Endothelial cell (in vitro differentiated cells): ENCODE measurements at regions not wholly inside any gene's neighbourhood (a gene's known extent, or its start where the extent isn't known, plus 50 kb on each side); places are given as distances from the start of the nearest gene placed in this dataset.

ENCODE experiments used
- DNase-seq: peaks from one replicate; pipeline ENCODE4 v3.0.0; 2021; ENCODE audit warnings: low spot score
- H3K27ac Mint-ChIP-seq: one replicate; pipeline ENCODE4 v1.8.0; 2021; ENCODE audit warnings: mixed read lengths, inconsistent platforms; ENCODE audit not compliant: unreplicated experiment
- H3K27me3 Mint-ChIP-seq: one replicate; pipeline ENCODE4 v1.8.0; 2021; ENCODE audit warnings: mild to moderate bottlenecking, moderate library complexity, mixed read lengths, inconsistent platforms; ENCODE audit not compliant: unreplicated experiment
- H3K36me3 Mint-ChIP-seq: one replicate; pipeline ENCODE4 v1.8.0; 2021; ENCODE audit warnings: mild to moderate bottlenecking, low read depth, mixed read lengths, inconsistent platforms; ENCODE audit not compliant: unreplicated experiment
- H3K4me1 Mint-ChIP-seq: one replicate; pipeline ENCODE4 v1.8.0; 2021; ENCODE audit warnings: mild to moderate bottlenecking, mixed read lengths, inconsistent platforms; ENCODE audit not compliant: unreplicated experiment
- H3K4me3 Mint-ChIP-seq: one replicate; pipeline ENCODE4 v1.8.0; 2021; ENCODE audit warnings: mild to moderate bottlenecking, mixed read lengths, inconsistent platforms; ENCODE audit not compliant: unreplicated experiment
- H3K9me3 Mint-ChIP-seq: one replicate; pipeline ENCODE4 v1.8.0; 2021; ENCODE audit warnings: mixed read lengths, inconsistent platforms; ENCODE audit not compliant: unreplicated experiment
- TF ChIP-seq, protein P1 (sequence below): fragments of 200-600 bp; sonication (generic); IDR thresholded peaks from one replicate; pipeline ENCODE4 v1.5.0; 2021; ENCODE audit warnings: antibody characterized with exemption; ENCODE audit not compliant: unreplicated experiment

DNA sequence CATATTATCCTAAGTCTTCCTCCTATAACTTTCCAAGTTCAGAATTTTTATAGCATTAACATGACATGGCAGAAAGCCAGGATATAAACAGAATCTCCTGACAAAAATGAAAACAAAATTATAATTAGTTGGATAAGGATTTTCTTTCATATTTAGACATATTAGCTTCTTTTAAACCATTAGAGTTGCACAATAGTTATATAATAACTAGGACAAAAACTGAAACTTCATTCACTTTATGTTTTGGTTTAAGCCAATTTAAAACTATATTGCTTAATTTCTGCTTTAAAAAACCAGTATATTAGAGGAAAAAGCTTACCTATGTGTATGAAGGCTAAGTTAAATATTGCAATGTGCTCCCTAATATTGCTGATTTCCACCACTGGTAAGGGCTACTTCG is 254.8 kb downstream of the GPD2 start:
- no peaks in the 10 kb centered on the region for H3K9me3 Mint-ChIP-seq
- H3K4me3 Mint-ChIP-seq: no peak overlapping the region
- H3K27ac Mint-ChIP-seq: no peak overlapping the region
- no peaks in the 10 kb centered on the region for H3K27me3 Mint-ChIP-seq
- no peaks in the 10 kb centered on the region for H3K36me3 Mint-ChIP-seq
- peaks cover 4% of the 10 kb centered on the region for H3K4me1 Mint-ChIP-seq
- DNase-seq: no peak
- TF ChIP-seq, protein P1, sequence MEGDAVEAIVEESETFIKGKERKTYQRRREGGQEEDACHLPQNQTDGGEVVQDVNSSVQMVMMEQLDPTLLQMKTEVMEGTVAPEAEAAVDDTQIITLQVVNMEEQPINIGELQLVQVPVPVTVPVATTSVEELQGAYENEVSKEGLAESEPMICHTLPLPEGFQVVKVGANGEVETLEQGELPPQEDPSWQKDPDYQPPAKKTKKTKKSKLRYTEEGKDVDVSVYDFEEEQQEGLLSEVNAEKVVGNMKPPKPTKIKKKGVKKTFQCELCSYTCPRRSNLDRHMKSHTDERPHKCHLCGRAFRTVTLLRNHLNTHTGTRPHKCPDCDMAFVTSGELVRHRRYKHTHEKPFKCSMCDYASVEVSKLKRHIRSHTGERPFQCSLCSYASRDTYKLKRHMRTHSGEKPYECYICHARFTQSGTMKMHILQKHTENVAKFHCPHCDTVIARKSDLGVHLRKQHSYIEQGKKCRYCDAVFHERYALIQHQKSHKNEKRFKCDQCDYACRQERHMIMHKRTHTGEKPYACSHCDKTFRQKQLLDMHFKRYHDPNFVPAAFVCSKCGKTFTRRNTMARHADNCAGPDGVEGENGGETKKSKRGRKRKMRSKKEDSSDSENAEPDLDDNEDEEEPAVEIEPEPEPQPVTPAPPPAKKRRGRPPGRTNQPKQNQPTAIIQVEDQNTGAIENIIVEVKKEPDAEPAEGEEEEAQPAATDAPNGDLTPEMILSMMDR: no peak

DNA sequence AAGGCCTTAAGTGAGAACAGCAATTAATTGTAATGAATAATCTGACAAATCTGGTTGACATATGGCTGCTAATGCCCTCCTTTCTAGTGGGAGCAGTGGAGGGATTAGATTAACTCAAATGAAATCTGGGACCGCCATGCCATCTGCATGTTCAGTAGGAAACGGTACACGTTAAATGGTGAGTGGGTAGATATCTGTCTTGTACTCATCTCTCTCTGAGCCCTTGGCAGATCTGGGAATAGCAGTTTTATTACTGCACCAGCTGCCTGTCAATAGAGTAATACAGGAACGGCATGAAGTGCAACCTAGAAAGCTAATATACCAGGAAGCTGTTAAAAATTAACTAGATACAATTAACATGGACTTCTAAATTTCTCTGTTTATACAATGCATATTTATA is 258.8 kb downstream of the GPD2 start:
- Mint-ChIP-seq H3K4me3 (no peak overlapping the region), H3K27ac (no peak overlapping the region), H3K36me3 (no peaks in the 10 kb centered on the region), H3K4me1 (no peaks in the 10 kb centered on the region), H3K9me3 (no peaks in the 10 kb centered on the region), H3K27me3 (peaks cover 2% of the 10 kb centered on the region)
- DNase-seq: no peak
- TF ChIP-seq, protein P1: no peak

DNA sequence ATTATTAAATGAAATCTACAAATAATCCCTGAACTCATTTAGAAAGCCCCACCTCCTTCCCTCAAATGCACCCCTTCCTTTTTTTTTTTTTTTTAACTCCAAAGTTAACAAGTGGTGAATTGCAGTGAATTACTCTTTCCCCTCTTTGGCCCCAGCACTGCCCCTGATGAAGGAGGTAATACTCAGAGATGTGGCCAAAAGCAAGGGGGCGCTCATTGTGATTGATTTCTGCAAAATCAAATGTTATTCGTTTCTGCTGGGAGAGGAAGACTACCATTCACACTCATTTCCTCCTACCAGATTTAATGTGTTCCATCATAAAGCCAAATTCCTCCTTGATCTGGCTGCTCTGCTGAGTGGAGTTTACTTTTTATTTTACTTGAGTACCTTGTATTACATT is 259.4 kb downstream of the GPD2 start:
- peaks cover 2% of the 10 kb centered on the region for H3K27me3 Mint-ChIP-seq
- no peak overlapping the region for H3K27ac Mint-ChIP-seq
- no peaks in the 10 kb centered on the region for H3K4me1 Mint-ChIP-seq
- TF ChIP-seq, protein P1: no peak
- H3K9me3 Mint-ChIP-seq: no peaks in the 10 kb centered on the region
- no peak overlapping the region for H3K4me3 Mint-ChIP-seq
- no peaks in the 10 kb centered on the region for H3K36me3 Mint-ChIP-seq
- DNase-seq: no peak

DNA sequence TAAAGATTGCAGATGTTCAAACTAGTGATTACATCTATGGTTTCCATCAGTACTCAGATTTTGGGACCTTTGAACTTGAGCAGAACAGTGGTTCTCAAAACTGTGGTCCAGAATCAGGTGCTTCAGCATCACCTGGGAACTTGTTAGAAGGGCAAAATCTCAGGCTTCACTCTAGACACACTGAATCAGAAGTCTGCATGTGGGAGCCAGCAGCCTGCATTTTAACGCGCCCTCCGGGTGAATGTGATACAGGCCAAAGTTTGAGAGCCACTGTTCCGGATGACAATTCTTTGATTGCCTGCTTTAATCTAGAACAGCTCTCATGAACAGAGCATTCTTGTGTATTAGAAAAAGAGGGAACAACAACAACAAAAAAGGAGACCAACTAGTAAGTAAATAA is 261.7 kb downstream of the GPD2 start:
- H3K9me3 Mint-ChIP-seq: no peaks in the 10 kb centered on the region
- no peaks in the 10 kb centered on the region for H3K36me3 Mint-ChIP-seq
- no peak overlapping the region for H3K4me3 Mint-ChIP-seq
- H3K27ac Mint-ChIP-seq: no peak overlapping the region
- no peak for DNase-seq
- peaks cover 2% of the 10 kb centered on the region for H3K27me3 Mint-ChIP-seq
- H3K4me1 Mint-ChIP-seq: peaks cover 8% of the 10 kb centered on the region
- TF ChIP-seq, protein P1: no peak

DNA sequence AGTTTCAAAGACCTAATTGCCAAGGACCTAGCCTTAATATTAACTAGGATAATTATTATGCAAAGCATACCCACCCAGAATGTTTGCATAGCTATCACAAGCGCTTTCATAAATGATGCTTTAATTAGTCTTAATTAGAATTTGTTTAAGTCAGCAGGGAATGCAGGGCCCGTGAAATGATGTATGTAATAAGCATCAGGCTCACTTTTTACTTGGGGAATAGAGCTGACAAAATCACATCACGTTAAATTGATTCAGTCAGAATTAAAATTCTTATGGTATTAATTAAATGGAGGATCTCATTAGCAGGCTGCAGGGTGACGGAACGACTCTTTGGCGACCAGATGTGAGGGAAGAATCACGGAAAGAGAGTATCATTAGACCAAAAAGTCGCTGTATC is 264.5 kb downstream of the GPD2 start:
- H3K27ac Mint-ChIP-seq: no peak overlapping the region

More for the DNA sequence above, 264.5 kb downstream of the GPD2 start:
- no peaks in the 10 kb centered on the region for H3K9me3 Mint-ChIP-seq
- peaks cover 8% of the 10 kb centered on the region for H3K4me1 Mint-ChIP-seq
- peaks cover 2% of the 10 kb centered on the region for H3K27me3 Mint-ChIP-seq
- H3K36me3 Mint-ChIP-seq: no peaks in the 10 kb centered on the region
- no peak for DNase-seq
- TF ChIP-seq, protein P1: no peak
- no peak overlapping the region for H3K4me3 Mint-ChIP-seq
